ENCODE measurements at regions not wholly inside any gene's neighbourhood (a gene's known extent, or its start where the extent isn't known, plus 50 kb on each side); places are given as distances from the start of the nearest gene placed in this dataset.

DNA sequence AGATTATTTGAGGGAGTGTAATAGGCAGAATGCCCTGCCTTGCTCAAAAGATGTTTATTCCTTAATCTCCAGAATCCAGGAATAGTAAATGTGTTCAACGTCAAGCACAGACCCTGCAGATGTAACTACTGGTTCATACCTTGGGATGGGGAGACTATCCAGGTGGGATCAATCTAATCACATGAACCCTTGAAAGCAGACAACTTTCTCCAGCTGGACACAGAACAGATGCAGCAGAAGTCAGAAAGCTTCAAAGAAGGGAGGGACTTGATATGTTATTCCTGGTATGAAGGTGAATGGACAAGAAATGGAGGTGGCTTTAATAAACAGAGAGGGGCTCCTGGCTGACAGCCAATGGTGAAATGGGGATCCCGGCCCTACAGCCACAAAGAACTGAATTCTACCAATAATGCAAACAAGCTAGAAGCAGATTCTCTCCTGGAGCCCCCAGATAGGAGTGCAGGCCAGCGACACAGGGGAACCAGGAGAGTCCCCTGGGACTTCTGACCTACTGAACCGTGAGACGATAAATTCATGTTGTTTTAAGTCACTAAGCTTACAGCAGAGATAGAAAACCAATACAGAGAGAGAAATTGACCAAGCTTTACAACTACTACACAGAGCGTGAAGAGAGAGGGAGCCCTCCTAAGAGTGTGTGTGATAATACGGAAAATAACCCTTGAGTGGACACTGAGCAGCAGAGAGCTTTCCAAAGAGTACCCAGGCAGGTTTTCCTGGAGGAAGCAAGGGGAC is 133.5 kb upstream of the TMEM132C start:
- no peak for DNase-seq (ENCODE audit: extremely low read depth, low read depth, low spot score)

- DNase-seq (ENCODE audit: extremely low read depth, low read depth, low spot score) = no peak
These were observed 129.8 kb upstream of the TMEM132C start for GRCh38 chr12:128137140-128137539.

DNA sequence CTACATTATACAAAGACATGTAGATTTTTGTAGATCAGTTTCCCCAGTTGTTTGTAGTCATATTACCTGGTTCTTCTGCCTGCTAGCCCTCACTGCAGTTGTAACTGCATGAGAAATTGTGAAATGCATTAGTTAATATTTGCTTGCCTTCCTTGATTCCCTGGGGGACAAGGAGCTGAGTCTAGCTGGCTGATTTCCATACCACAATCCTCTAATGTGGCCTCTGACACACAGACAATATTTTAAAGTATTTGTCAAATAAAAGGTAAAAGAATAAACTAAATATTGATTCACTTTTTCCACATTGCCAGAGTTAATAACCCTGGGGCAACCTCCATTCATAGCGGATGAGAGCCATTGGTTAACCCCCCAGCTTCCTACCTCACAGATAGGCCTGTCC is 128.8 kb upstream of the TMEM132C start:
- DNase-seq (ENCODE audit: extremely low read depth, low read depth, low spot score) = no peak

DNA sequence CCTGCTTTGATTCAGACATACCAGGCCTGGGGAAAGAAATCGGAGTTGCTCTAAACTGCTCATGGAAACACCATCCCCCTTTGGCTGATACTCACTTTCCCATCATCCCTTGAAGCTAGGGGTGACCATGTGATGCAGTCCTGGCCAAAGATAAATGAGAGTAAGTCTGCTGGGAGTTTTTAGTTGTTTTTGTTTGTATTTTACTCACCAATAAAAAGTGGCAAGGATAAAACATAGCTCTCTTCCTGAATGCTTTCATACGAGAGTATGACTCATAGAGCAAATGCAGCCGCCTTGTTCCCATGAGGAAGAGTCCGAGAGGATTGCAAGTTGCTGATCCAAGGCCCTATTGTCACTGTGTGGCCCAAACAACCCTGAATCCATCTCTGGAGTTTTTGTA is 126.4 kb upstream of the TMEM132C start:
- DNase-seq (ENCODE audit: extremely low read depth, low read depth, low spot score) = no peak

GRCh38 chr12:128150961-128151360 is 116.0 kb upstream of the TMEM132C start:
- no peak for DNase-seq (ENCODE audit: extremely low read depth, low read depth, low spot score)

DNA sequence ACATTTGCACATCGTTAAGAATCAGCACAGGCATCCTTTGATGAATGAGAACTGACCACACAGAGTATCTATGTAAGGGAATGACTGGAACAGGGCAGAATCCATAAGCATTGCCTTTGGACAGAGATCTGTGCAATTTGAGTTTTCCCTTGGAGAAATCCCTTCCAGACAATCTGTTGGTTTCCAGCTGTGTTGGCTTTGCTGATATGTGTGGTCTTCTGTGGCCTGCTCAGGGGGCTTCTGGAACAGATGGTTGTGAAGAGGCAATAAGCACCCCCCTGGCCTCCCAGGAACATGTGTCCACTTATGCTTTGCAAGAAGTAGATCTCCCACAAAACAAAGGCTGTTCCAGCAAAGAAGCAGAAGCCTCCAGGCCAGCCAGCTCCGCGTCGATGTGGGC is 111.4 kb upstream of the TMEM132C start:
- DNase-seq (ENCODE audit: extremely low read depth, low read depth, low spot score) = no peak

- DNase-seq (ENCODE audit: extremely low read depth, low read depth, low spot score) = no peak
These were observed 103.9 kb upstream of the TMEM132C start for GRCh38 chr12:128163086-128163485.

DNA sequence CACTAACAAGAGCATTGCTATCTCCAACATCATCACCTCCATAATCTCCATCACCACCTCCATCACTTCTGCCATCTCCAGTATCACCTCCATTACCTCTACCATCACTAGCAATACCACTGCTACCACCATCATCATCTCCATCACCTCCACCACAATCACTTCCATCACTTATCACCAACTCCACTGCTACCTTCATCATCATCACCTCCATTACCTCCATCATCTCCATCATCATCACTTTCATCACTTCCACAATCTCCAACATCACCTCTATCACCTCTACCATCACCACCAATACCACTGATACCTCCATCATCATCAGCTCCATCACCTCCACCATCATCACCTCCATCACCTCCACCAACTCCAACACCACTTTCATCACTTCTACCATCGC is 102.4 kb upstream of the TMEM132C start:
- DNase-seq (ENCODE audit: extremely low read depth, low read depth, low spot score) = no peak

- no peak for DNase-seq (ENCODE audit: extremely low read depth, low read depth, low spot score)
These were observed 101.6 kb upstream of the TMEM132C start for GRCh38 chr12:128165387-128165786.

DNA sequence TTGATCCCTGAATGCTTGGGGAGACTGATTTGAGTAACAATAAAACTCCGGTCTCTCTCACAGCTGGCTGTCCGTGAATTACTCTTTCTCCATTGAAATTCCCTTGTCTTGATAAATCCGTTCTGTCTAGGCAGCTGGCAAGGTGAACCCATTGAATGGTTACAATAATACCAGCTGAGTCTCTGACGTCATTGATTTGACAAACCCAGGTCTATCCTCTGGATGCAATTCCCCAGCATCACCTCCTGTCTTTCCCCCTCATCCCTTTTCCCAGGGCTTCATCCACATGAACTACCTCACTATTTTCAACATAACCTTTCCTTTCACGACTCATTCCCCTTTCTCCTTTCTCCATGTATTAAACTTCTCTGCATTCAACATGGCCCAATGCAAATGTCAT is 98.7 kb upstream of the TMEM132C start:
- DNase-seq (ENCODE audit: extremely low read depth, low read depth, low spot score) = no peak

DNA sequence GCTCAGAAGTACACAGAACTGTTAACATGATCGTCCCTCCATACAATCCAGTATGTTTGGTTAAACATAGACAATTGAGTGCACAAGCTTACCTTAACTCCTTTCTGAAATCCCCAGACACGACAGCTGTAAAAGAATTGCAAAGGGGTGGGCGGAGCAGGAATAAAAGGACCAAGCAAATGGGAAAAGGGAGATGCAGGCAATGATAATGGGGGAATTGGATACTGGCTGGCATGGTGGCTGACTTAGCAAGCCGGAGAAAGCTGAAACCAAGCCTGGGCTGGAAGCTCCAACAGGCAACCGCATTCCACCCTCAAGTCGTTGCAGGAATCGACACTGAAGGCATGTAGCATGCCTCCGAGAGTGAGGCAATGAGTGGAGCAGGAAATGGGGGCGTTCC is 96.8 kb upstream of the TMEM132C start:
- no peak for DNase-seq (ENCODE audit: extremely low read depth, low read depth, low spot score)

GRCh38 chr12:128178565-128178964 is 88.4 kb upstream of the TMEM132C start:
- DNase-seq (ENCODE audit: extremely low read depth, low read depth, low spot score) = no peak

DNA sequence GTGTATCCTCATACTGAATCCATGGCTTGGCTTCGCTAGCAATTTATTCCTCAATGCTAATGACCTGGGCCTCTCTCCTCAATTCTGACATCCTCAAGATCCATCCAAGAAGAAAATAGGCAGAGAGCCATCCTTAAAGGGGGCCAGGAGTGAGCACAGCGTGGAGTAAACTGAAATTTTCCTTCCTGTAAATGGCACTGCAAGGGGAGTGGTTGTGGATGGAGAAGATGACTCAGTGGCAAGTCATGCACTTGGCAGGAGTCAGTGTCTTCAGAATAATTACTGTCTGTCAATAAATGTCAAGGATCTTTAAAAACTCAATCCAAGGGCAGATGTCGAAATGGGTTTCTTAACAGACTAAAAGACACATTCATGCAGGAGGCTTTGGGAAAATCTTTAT is 88.0 kb upstream of the TMEM132C start:
- no peak for DNase-seq (ENCODE audit: extremely low read depth, low read depth, low spot score)

- DNase-seq (ENCODE audit: extremely low read depth, low read depth, low spot score) = no peak
These were observed 86.8 kb upstream of the TMEM132C start for GRCh38 chr12:128180166-128180565.

- no peak for DNase-seq (ENCODE audit: extremely low read depth, low read depth, low spot score)
These were observed 76.9 kb upstream of the TMEM132C start for GRCh38 chr12:128190052-128190451.

- DNase-seq (ENCODE audit: extremely low read depth, low read depth, low spot score) = no peak
These were observed 76.4 kb upstream of the TMEM132C start for GRCh38 chr12:128190614-128191013.

- no peak for DNase-seq (ENCODE audit: extremely low read depth, low read depth, low spot score)
These were observed 75.6 kb upstream of the TMEM132C start for GRCh38 chr12:128191380-128191779.

- no peak for DNase-seq (ENCODE audit: extremely low read depth, low read depth, low spot score)
These were observed 62.3 kb upstream of the TMEM132C start for GRCh38 chr12:128204711-128205110.

- no peak for DNase-seq (ENCODE audit: extremely low read depth, low read depth, low spot score)
These were observed 61.8 kb upstream of the TMEM132C start for GRCh38 chr12:128205145-128205544.

- DNase-seq (ENCODE audit: extremely low read depth, low read depth, low spot score) = no peak
These were observed 61.2 kb upstream of the TMEM132C start for GRCh38 chr12:128205758-128206157.

All from glomerular endothelial cell (primary cell).